ENCODE measurements at regions not wholly inside any gene's neighbourhood (a gene's known extent, or its start where the extent isn't known, plus 50 kb on each side); places are given as distances from the start of the nearest gene placed in this dataset.
"Not testable (repeated sequence)": the region's sequence is repeated elsewhere in the genome, so short reads cannot be mapped to it uniquely, and the experiment has no call there.

GRCh38 chr18:1503847-1504246 is 599.2 kb downstream of the ADCYAP1 start:
- no peak for TF ChIP-seq CTCF (IDR thresholded peaks at IDR 0.05)
- H3K4me1 ChIP-seq (ENCODE audit: low read depth) = no peaks in the 10 kb centered on the region
- H3K36me3 ChIP-seq (ENCODE audit: low read depth) = no peaks in the 10 kb centered on the region
- DNase-seq (no peak), ATAC-seq (no peak)
- H3K9me3 ChIP-seq = peaks cover 27% of the 10 kb centered on the region
- H3K4me3 ChIP-seq = no peak overlapping the region
- intact Hi-C loops (cut with DNase I, micrococcal nuclease) = no loop called here

- ATAC-seq = no peak
Observed at GRCh38 chr18:1505856-1506255, 601.2 kb downstream of the ADCYAP1 start.

DNA sequence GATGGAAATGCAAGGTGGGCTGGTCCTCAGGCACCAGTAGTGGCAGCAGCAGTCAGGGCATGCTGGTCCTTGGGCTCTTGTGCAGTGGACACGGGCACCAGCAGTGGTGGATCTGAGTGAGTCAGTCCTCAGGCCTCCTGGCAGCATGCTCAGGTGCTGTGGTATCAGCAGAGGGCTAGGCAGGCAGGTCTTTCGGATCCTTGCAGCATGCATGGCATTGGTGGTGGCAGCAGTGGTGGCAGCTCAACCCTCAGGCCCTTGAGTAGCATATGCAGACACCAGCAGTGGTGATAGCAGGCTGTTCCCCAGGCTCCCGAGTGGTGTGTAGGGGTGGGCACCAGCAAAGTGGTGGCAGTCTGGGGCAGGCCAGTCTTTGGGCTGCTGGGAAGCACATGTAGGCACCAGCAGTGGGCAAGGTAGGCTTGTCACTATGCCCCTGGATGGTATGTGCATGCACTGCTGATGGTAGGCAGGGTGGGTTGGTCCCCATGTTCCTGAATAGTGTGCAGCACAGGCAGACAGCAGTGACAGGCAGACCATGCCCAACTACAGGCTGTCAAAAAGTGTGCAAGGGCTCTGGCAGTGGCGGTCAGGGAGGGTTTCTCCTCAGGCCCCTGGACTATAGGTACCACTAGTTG is 606.0 kb downstream of the ADCYAP1 start:
- H3K4me3 ChIP-seq = no peak overlapping the region
- intact Hi-C loops (cut with DNase I, micrococcal nuclease) = no loop called here
- no peak for ATAC-seq

More at GRCh38 chr18:1505856-1506255, 601.2 kb downstream of the ADCYAP1 start:
- Histone ChIP-seq H3K4me1 (ENCODE audit: low read depth) (no peaks in the 10 kb centered on the region), H3K9me3 (peaks cover 27% of the 10 kb centered on the region), H3K36me3 (ENCODE audit: low read depth) (no peaks in the 10 kb centered on the region), H3K4me3 (no peak overlapping the region)
- no peak for DNase-seq
- no peak for TF ChIP-seq CTCF (IDR thresholded peaks at IDR 0.05)
- intact Hi-C loops (cut with DNase I, micrococcal nuclease) = no loop called here

DNA sequence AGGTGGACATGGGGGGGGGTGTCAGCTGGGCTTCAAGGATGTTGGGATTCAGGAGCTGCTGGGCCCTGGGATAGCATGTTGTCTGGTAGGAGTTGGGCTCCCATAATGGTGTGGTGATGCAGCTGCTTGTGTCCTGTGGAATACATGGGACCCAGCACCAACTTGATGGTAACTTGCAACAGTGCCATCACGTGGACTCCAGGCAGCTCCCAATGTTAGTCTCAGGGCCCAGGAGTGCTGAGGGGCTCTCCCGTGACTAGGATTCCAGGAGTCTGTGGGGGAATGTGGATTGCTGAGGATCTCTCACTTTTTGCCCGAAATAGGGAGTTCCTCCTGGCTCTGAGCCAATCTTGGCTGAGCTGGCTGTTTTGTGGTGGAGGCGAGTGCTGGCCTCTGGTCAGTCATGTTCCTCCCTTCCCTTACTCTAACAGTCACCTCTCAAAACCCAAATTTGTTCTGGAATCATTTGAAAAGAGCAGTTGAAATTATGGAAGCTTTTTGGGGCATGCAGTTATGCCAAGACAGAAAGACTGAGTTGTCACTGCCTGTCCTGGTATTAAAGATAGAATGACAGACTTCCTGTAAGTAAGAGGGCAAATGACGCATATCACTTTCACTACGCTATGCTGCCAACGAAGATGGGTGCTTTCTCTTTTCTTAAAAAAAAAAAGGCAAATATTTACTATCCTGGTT is 607.1 kb downstream of the ADCYAP1 start:
- ATAC-seq (no peak), DNase-seq (no peak)
- H3K9me3 ChIP-seq = peaks cover 20% of the 10 kb centered on the region
- TF ChIP-seq CTCF (IDR thresholded peaks at IDR 0.05) = no peak
- H3K4me1 ChIP-seq (ENCODE audit: low read depth) = no peaks in the 10 kb centered on the region
- intact Hi-C loops (cut with DNase I, micrococcal nuclease) = no loop called here
- no peak overlapping the region for H3K4me3 ChIP-seq
- no peaks in the 10 kb centered on the region for H3K36me3 ChIP-seq (ENCODE audit: low read depth)

More for the DNA sequence above, 606.0 kb downstream of the ADCYAP1 start:
- Histone ChIP-seq H3K9me3 (peaks cover 22% of the 10 kb centered on the region), H3K4me1 (ENCODE audit: low read depth) (no peaks in the 10 kb centered on the region), H3K36me3 (ENCODE audit: low read depth) (no peaks in the 10 kb centered on the region)
- no peak for TF ChIP-seq CTCF (IDR thresholded peaks at IDR 0.05)
- no peak for DNase-seq

DNA sequence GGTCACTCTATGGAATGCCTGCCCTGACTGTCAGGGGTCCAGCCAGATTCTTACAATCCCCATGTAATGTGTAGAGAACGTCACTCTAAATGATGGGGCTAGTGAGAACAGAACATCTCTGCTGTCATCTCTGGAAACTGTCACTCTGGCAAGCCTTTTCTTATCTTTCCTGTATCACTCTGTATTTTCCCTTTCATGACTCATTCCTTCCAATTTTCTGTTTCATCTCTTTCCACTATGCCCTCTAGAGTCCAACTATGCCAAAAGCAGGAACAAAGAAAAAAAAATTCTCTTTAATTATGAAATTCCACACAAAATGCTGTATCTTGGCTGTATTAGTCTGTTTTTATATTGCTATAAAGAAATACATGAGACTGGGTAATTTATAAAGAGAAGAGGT is 608.8 kb downstream of the ADCYAP1 start:
- H3K4me1 ChIP-seq (ENCODE audit: low read depth) = no peaks in the 10 kb centered on the region
- intact Hi-C loops (cut with DNase I, micrococcal nuclease) = no loop called here

DNA sequence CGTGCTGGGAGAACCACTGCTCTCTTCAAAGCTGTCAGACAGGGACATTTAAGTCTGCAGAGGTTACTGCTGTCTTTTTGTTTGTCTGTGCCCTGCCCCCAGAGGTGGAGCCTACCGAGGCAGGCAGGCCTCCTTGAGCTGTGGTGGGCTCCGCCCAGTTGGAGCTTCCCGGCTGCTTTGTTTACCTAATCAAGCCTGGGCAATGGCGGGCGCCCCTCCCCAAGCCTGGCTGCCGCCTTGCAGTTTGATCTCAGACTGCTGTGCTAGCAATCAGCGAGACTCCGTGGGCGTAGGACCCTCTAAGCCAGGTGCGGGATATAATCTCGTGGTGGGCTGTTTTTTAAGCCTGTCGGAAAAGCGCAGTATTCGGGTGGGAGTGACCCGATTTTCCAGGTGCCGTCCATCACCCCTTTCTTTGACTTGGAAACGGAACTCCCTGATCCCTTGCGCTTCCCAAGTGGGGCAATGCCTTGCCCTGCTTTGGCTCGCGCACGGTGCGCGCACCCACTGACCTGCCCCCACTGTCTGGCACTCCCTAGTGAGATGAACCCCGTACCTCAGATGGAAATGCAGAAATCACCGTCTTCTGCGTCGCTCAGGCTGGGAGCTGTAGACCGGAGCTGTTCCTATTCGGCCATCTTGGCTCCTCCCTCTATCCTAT is 617.0 kb downstream of the ADCYAP1 start:
- H3K4me3 ChIP-seq; ATAC-seq; H3K36me3 ChIP-seq (ENCODE audit: low read depth); H3K4me1 ChIP-seq (ENCODE audit: low read depth); intact Hi-C loops (cut with DNase I, micrococcal nuclease); DNase-seq: not testable (repeated sequence)
- peaks cover 21% of the 10 kb centered on the region for H3K9me3 ChIP-seq

More for the DNA sequence above, 608.8 kb downstream of the ADCYAP1 start:
- ATAC-seq = no peak
- H3K36me3 ChIP-seq (ENCODE audit: low read depth) = no peaks in the 10 kb centered on the region
- peaks cover 20% of the 10 kb centered on the region for H3K9me3 ChIP-seq
- TF ChIP-seq CTCF (IDR thresholded peaks at IDR 0.05) = no peak
- no peak for DNase-seq
- H3K4me3 ChIP-seq = no peak overlapping the region

All from mucosa of descending colon (tissue), 3 donors.